Activated CD8-positive, alpha-beta memory T cell treated with anti-CD3 and anti-CD28 coated beads, Interleukin-2, amount 10 ng/mL, durations not matched to agents 7 days and 5 days (primary cell): ENCODE measurements at regions not wholly inside any gene's neighbourhood (a gene's known extent, or its start where the extent isn't known, plus 50 kb on each side); places are given as distances from the start of the nearest gene placed in this dataset.

Experiments
- ATAC-seq: fragments of 150-1000 bp; cut with Tn5 transposase; one replicate; pipeline ENCODE4 v1.10.0; 2021; ENCODE audit warnings: moderate library complexity
- CTCF ChIA-PET: fragments of 350-600 bp; sonication (Branson Sonifier 250); formaldehyde crosslinking; loops from one replicate; lab custom pipeline; 2021; ENCODE audit warnings: antibody characterized with exemption; lab: Charles Lee
- DNase-seq: peaks from one replicate; pipeline ENCODE4 v3.0.0-alpha.2; 2020
- H3K27ac Mint-ChIP-seq: one replicate; pipeline ENCODE4 v1.8.0; 2021; ENCODE audit warnings: mild to moderate bottlenecking, mixed read lengths
- H3K27me3 Mint-ChIP-seq: one replicate; pipeline ENCODE4 v1.8.0; 2021; ENCODE audit warnings: mixed read lengths
- H3K36me3 Mint-ChIP-seq: one replicate; pipeline ENCODE4 v1.8.0; 2021; ENCODE audit warnings: mild to moderate bottlenecking, mixed read lengths
- H3K4me1 Mint-ChIP-seq: one replicate; pipeline ENCODE4 v1.8.0; 2021; ENCODE audit warnings: mixed read lengths
- H3K4me3 Mint-ChIP-seq: one replicate; pipeline ENCODE4 v1.8.0; 2021; ENCODE audit warnings: mild to moderate bottlenecking, moderate library complexity, mixed read lengths
- H3K9me3 Mint-ChIP-seq: one replicate; pipeline ENCODE4 v1.8.0; 2022; ENCODE audit warnings: low read depth, mixed read lengths

GRCh38 chr2:239500574-239501550, 100.0 kb upstream of the HDAC4 start:
- Mint-ChIP-seq H3K4me1 (no peaks in the 10 kb centered on the region), H3K27me3 (no peaks in the 10 kb centered on the region), H3K9me3 (no peaks in the 10 kb centered on the region), H3K36me3 (no peaks in the 10 kb centered on the region), H3K4me3 (no peak overlapping the region), H3K27ac (no peak overlapping the region)
- DNase-seq (no peak), ATAC-seq (no peak)
- CTCF ChIA-PET = no interaction called here

- no peak for ATAC-seq
- Mint-ChIP-seq H3K4me3 (no peak overlapping the region), H3K4me1 (no peaks in the 10 kb centered on the region), H3K9me3 (no peaks in the 10 kb centered on the region), H3K27ac (no peak overlapping the region), H3K27me3 (peaks cover 9% of the 10 kb centered on the region), H3K36me3 (no peaks in the 10 kb centered on the region)
- DNase-seq = no peak
- CTCF ChIA-PET = no interaction called here
These were observed 99.1 kb upstream of the HDAC4 start for GRCh38 chr2:239499726-239500573.

GRCh38 chr2:239498981-239499634, 98.3 kb upstream of the HDAC4 start:
- DNase-seq (no peak), ATAC-seq (no peak)
- H3K4me1 Mint-ChIP-seq = no peaks in the 10 kb centered on the region
- no peaks in the 10 kb centered on the region for H3K36me3 Mint-ChIP-seq
- peaks cover 13% of the 10 kb centered on the region for H3K27me3 Mint-ChIP-seq
- CTCF ChIA-PET = no interaction called here
- no peaks in the 10 kb centered on the region for H3K9me3 Mint-ChIP-seq
- H3K27ac Mint-ChIP-seq = no peak overlapping the region
- no peak overlapping the region for H3K4me3 Mint-ChIP-seq

- Mint-ChIP-seq H3K27me3 (peaks cover 13% of the 10 kb centered on the region), H3K9me3 (no peaks in the 10 kb centered on the region), H3K36me3 (no peaks in the 10 kb centered on the region), H3K27ac (no peak overlapping the region), H3K4me1 (no peaks in the 10 kb centered on the region), H3K4me3 (no peak overlapping the region)
- ATAC-seq (no peak), DNase-seq (no peak)
- CTCF ChIA-PET = no interaction called here
These were observed 97.8 kb upstream of the HDAC4 start for GRCh38 chr2:239498576-239498975.

- ATAC-seq (no peak), DNase-seq (no peak)
- no peak overlapping the region for H3K27ac Mint-ChIP-seq
- no peaks in the 10 kb centered on the region for H3K9me3 Mint-ChIP-seq
- no peaks in the 10 kb centered on the region for H3K36me3 Mint-ChIP-seq
- no peak overlapping the region for H3K4me3 Mint-ChIP-seq
- no peaks in the 10 kb centered on the region for H3K4me1 Mint-ChIP-seq
- CTCF ChIA-PET = no interaction called here
- peaks cover 17% of the 10 kb centered on the region for H3K27me3 Mint-ChIP-seq
These were observed 95.9 kb upstream of the HDAC4 start for GRCh38 chr2:239496700-239497099.

GRCh38 chr2:239495791-239496233, 95.0 kb upstream of the HDAC4 start:
- Mint-ChIP-seq H3K27ac (no peak overlapping the region), H3K9me3 (no peaks in the 10 kb centered on the region), H3K36me3 (no peaks in the 10 kb centered on the region), H3K27me3 (peaks cover 17% of the 10 kb centered on the region), H3K4me3 (no peak overlapping the region), H3K4me1 (no peaks in the 10 kb centered on the region)
- DNase-seq (no peak), ATAC-seq (no peak)
- CTCF ChIA-PET = no interaction called here

GRCh38 chr2:239495175-239495574, 94.4 kb upstream of the HDAC4 start:
- H3K4me1 Mint-ChIP-seq = no peaks in the 10 kb centered on the region
- CTCF ChIA-PET = no interaction called here
- H3K27me3 Mint-ChIP-seq = peaks cover 19% of the 10 kb centered on the region
- ATAC-seq = no peak
- no peak for DNase-seq
- H3K36me3 Mint-ChIP-seq = no peaks in the 10 kb centered on the region
- no peak overlapping the region for H3K4me3 Mint-ChIP-seq
- H3K9me3 Mint-ChIP-seq = no peaks in the 10 kb centered on the region
- H3K27ac Mint-ChIP-seq = no peak overlapping the region

GRCh38 chr2:239494578-239494977, 93.8 kb upstream of the HDAC4 start:
- no peak for ATAC-seq
- peaks cover 19% of the 10 kb centered on the region for H3K27me3 Mint-ChIP-seq
- no peaks in the 10 kb centered on the region for H3K4me1 Mint-ChIP-seq
- DNase-seq = no peak
- CTCF ChIA-PET = no interaction called here
- no peak overlapping the region for H3K27ac Mint-ChIP-seq
- H3K9me3 Mint-ChIP-seq = no peaks in the 10 kb centered on the region
- H3K4me3 Mint-ChIP-seq = no peak overlapping the region
- H3K36me3 Mint-ChIP-seq = no peaks in the 10 kb centered on the region

- H3K36me3 Mint-ChIP-seq = no peaks in the 10 kb centered on the region
- CTCF ChIA-PET = no interaction called here
These were observed 88.7 kb upstream of the HDAC4 start for GRCh38 chr2:239489481-239489880.

GRCh38 chr2:239488125-239488524, 87.3 kb upstream of the HDAC4 start:
- H3K36me3 Mint-ChIP-seq = no peaks in the 10 kb centered on the region
- no peak overlapping the region for H3K4me3 Mint-ChIP-seq
- ATAC-seq (no peak), DNase-seq (no peak)
- no peaks in the 10 kb centered on the region for H3K4me1 Mint-ChIP-seq
- H3K27me3 Mint-ChIP-seq = peaks cover 5% of the 10 kb centered on the region
- no peak overlapping the region for H3K27ac Mint-ChIP-seq
- H3K9me3 Mint-ChIP-seq = no peaks in the 10 kb centered on the region
- CTCF ChIA-PET = no interaction called here

More at GRCh38 chr2:239489481-239489880, 88.7 kb upstream of the HDAC4 start:
- Mint-ChIP-seq H3K9me3 (no peaks in the 10 kb centered on the region), H3K4me3 (no peak overlapping the region), H3K27me3 (peaks cover 7% of the 10 kb centered on the region), H3K27ac (no peak overlapping the region), H3K4me1 (no peaks in the 10 kb centered on the region)
- ATAC-seq (no peak), DNase-seq (no peak)

- H3K27ac Mint-ChIP-seq = no peak overlapping the region
- no peak overlapping the region for H3K4me3 Mint-ChIP-seq
- H3K4me1 Mint-ChIP-seq = no peaks in the 10 kb centered on the region
- peaks cover 6% of the 10 kb centered on the region for H3K27me3 Mint-ChIP-seq
- no peaks in the 10 kb centered on the region for H3K36me3 Mint-ChIP-seq
- DNase-seq = no peak
- H3K9me3 Mint-ChIP-seq = no peaks in the 10 kb centered on the region
- ATAC-seq = no peak
- CTCF ChIA-PET = no interaction called here
These were observed 86.5 kb upstream of the HDAC4 start for GRCh38 chr2:239487272-239487671.

GRCh38 chr2:239485622-239486021, 84.8 kb upstream of the HDAC4 start:
- H3K9me3 Mint-ChIP-seq = no peaks in the 10 kb centered on the region
- H3K4me1 Mint-ChIP-seq = no peaks in the 10 kb centered on the region
- CTCF ChIA-PET = no interaction called here
- DNase-seq = no peak
- no peak for ATAC-seq
- H3K4me3 Mint-ChIP-seq = no peak overlapping the region
- H3K36me3 Mint-ChIP-seq = no peaks in the 10 kb centered on the region
- peaks cover 6% of the 10 kb centered on the region for H3K27me3 Mint-ChIP-seq
- no peak overlapping the region for H3K27ac Mint-ChIP-seq

GRCh38 chr2:239484571-239485355, 83.9 kb upstream of the HDAC4 start:
- Mint-ChIP-seq H3K4me1 (no peaks in the 10 kb centered on the region), H3K4me3 (no peak overlapping the region), H3K36me3 (no peaks in the 10 kb centered on the region), H3K9me3 (no peaks in the 10 kb centered on the region), H3K27me3 (peaks cover 4% of the 10 kb centered on the region), H3K27ac (no peak overlapping the region)
- no peak for ATAC-seq
- DNase-seq = no peak
- CTCF ChIA-PET = no interaction called here
